ENCODE measurements at regions not wholly inside any gene's neighbourhood (a gene's known extent, or its start where the extent isn't known, plus 50 kb on each side); places are given as distances from the start of the nearest gene placed in this dataset.
A peak's percentile ranks its signal among the peaks of the same experiment; 100 is the strongest.

DNA sequence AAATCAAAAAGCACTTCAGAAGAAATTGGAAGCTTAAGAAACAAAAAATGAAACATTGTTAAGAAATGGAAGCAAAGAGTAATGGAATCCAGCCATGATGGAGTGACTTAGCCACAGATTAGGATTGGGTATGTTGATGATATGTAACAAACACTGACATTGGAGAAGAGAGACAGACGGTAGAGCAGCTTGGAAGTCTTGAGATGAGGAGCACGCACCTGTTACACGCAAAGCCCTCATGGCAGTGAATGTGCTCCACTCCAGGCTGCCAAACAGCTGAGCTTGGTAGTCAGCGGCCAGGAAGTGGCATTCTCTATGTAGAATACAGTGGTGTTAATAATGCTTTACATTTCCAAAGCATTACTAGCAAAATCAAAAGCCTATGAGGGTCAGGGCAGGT lies 56.9 kb upstream of the GPRIN3 start:
- peaks cover 0 to 26% (median 0%) of the 10 kb centered on the region in 10 experiments; a peak in 5 of 20 replicates for H3K4me1 ChIP-seq
- no peaks in the 10 kb centered on the region for H3K27me3 ChIP-seq
- H3K9me3 ChIP-seq (replicated peaks in 1 of 11), result peaks cover 8 to 16% (median 11%) of the 10 kb centered on the region in 11 experiments; a peak in 14 of 22 replicates
- no peak overlapping the region for H3K9ac ChIP-seq
- H4K20me1 ChIP-seq, result no peaks in the 10 kb centered on the region
- no peak overlapping the region for H3K4me3 ChIP-seq
- no peaks in the 10 kb centered on the region for H3K36me3 ChIP-seq
- H3K27ac ChIP-seq, result no peak overlapping the region
- no peak overlapping the region for H3K4me2 ChIP-seq
- TF ChIP-seq Cebpa-rat (IDR thresholded peaks at IDR 0.05), result no peak

DNA sequence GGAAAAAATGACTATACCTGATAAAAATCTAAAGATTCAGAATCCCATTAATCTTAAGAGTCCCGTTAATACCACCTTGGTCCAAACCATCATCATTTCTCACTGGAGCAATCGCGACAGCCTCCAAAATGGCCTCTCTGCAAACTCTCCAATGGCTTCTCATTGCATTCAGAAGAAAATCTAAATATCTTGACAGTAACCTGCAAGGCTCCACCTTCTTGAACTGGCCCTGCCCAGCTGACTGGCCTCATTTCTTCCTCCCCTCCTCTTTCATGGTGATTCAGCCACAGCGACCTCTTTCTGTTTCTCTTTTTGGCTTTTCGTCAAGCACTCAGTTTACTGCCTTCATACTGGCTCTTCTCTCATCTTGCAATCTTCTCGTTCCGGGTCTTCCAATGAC lies 56.2 kb upstream of the GPRIN3 start:
- no peak for TF ChIP-seq Cebpa-rat (IDR thresholded peaks at IDR 0.05)
- H3K36me3 ChIP-seq, result no peaks in the 10 kb centered on the region
- H4K20me1 ChIP-seq, result no peaks in the 10 kb centered on the region
- no peak overlapping the region for H3K9ac ChIP-seq
- no peaks in the 10 kb centered on the region for H3K27me3 ChIP-seq
- H3K4me1 ChIP-seq, result peaks cover 0 to 18% (median 0%) of the 10 kb centered on the region in 10 experiments; a peak in 5 of 20 replicates
- peaks cover 8 to 16% (median 11%) of the 10 kb centered on the region in 11 experiments; a peak in 14 of 22 replicates for H3K9me3 ChIP-seq (replicated peaks in 1 of 11)
- no peak overlapping the region for H3K27ac ChIP-seq
- no peak overlapping the region for H3K4me3 ChIP-seq
- no peak overlapping the region for H3K4me2 ChIP-seq

DNA sequence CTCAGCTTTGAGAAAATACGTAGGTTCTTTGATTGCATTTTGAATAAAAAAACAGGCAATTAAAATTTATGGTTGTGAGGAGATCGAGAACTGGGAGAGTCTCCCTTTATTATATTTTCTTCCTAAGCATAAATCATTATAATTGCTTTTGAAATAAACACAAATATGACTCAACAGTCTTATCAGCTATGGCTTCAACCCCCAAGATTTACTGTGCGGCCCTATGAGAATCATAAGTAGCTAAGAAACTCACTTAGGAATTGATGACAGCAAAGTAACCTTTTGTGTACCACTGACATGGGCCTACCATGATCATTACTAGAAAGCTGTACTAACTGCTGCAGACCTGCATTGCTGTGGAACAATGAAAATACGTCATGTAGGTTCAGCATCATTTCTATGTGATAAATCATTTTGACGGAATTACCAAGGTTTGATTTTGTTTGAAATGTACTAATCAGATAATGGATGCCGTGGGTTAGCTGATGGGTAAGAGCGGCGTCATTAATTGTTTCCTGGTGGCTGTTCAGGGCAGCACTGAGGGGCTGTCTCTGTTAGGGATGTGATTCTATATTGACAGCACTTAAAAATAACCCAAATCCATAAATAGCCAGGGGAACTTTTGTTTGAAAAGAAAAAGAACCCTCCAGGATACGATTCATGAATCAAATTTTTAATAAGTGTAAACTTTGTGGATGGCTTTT lies 51.5 kb upstream of the GPRIN3 start:
- Histone ChIP-seq H3K27ac (no peak overlapping the region), H3K4me2 (no peak overlapping the region), H3K36me3 (no peaks in the 10 kb centered on the region), H3K4me1 (peaks cover 0 to 9% (median 0%) of the 10 kb centered on the region in 10 experiments; a peak in 3 of 20 replicates), H3K27me3 (no peaks in the 10 kb centered on the region), H3K4me3 (no peak overlapping the region), H4K20me1 (no peaks in the 10 kb centered on the region), H3K9ac (no peak overlapping the region), H3K9me3 (replicated peaks in 1 of 11) (no peaks in the 10 kb centered on the region)
- TF ChIP-seq Cebpa-rat (IDR thresholded peaks at IDR 0.05), result no peak

DNA sequence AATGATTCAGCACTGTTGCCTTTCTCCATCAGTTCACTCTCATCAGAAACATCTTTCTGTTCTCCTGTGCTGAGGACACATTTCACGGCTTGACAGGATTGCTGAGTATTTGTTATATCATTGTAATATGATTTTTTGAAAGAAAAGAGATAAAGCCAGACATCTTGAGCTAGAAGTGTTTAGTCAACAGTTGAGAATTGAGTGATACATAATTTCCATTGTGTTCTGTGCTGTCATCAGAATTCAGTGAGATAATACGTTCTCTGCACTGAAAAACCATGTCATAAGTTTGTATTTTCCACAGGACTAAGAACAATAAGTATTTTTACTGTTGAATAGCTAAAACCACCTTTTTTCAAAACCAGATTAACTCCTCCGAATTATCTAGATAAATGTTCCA lies 50.2 kb upstream of the GPRIN3 start:
- TF ChIP-seq Cebpa-rat (IDR thresholded peaks at IDR 0.05), result no peak
- no peaks in the 10 kb centered on the region for H3K36me3 ChIP-seq
- H4K20me1 ChIP-seq, result no peaks in the 10 kb centered on the region
- H3K9me3 ChIP-seq (replicated peaks in 1 of 11), result no peaks in the 10 kb centered on the region
- peaks cover 0 to 9% (median 0%) of the 10 kb centered on the region in 10 experiments; a peak in 3 of 20 replicates for H3K4me1 ChIP-seq
- H3K9ac ChIP-seq, result no peak overlapping the region
- H3K4me3 ChIP-seq, result no peak overlapping the region
- no peak overlapping the region for H3K27ac ChIP-seq
- H3K27me3 ChIP-seq, result no peaks in the 10 kb centered on the region
- H3K4me2 ChIP-seq, result peak overlapping the region in 1 of 11 experiments; percentile 24; a peak in 1 of 22 replicates
